HL-60 (cell line): ENCODE measurements at regions not wholly inside any gene's neighbourhood (a gene's known extent, or its start where the extent isn't known, plus 50 kb on each side); places are given as distances from the start of the nearest gene placed in this dataset.

Source experiments
- GABPA ChIP-seq: IDR thresholded peaks from 2 replicates; pipeline ENCODE4 v1.6.1; 2012; ENCODE audit warnings: low read depth
- POLR2AphosphoS5 ChIP-seq: IDR thresholded peaks from 2 replicates; pipeline ENCODE4 v1.6.1; 2012; ENCODE audit warnings: low read depth
- SPI1 ChIP-seq: IDR thresholded peaks from 2 replicates; pipeline ENCODE4 v1.6.1; 2012; ENCODE audit warnings: low read depth, mild to moderate bottlenecking, borderline replicate concordance
- TF ChIP-seq, protein P1 (sequence below): IDR thresholded peaks from one replicate; pipeline ENCODE4 v1.5.1; 2011; ENCODE audit warnings: low read length, control low read depth, inconsistent platforms; ENCODE audit not compliant: insufficient read depth

DNA sequence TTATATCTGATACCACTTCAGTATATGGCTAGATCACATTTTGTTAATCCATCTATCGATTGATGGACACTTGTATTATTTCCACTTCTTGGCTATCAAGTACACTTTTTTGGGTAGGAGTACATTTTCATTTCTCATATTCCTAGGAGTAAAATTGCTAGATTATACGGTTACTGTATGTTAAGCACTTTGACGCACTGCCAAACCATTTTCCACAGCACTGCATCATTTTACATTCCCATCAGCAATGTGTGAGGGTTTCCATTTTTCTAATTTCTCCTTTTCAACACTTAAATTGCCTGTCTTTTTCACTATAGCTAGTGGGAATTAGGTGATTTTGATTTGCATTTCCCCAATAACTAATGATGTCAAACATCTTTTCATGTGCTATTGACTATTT is 179.3 kb upstream of the B3GAT1 start:
- TF ChIP-seq, protein P1, sequence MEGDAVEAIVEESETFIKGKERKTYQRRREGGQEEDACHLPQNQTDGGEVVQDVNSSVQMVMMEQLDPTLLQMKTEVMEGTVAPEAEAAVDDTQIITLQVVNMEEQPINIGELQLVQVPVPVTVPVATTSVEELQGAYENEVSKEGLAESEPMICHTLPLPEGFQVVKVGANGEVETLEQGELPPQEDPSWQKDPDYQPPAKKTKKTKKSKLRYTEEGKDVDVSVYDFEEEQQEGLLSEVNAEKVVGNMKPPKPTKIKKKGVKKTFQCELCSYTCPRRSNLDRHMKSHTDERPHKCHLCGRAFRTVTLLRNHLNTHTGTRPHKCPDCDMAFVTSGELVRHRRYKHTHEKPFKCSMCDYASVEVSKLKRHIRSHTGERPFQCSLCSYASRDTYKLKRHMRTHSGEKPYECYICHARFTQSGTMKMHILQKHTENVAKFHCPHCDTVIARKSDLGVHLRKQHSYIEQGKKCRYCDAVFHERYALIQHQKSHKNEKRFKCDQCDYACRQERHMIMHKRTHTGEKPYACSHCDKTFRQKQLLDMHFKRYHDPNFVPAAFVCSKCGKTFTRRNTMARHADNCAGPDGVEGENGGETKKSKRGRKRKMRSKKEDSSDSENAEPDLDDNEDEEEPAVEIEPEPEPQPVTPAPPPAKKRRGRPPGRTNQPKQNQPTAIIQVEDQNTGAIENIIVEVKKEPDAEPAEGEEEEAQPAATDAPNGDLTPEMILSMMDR: no peak
- no peak for TF ChIP-seq POLR2AphosphoS5
- no peak for TF ChIP-seq SPI1
- no peak for TF ChIP-seq GABPA
